Neural progenitor cell (in vitro differentiated cells): ENCODE measurements at regions not wholly inside any gene's neighbourhood (a gene's known extent, or its start where the extent isn't known, plus 50 kb on each side); places are given as distances from the start of the nearest gene placed in this dataset.

ENCODE experiments used
- DNase-seq: peaks from one replicate; pipeline ENCODE4 v3.0.0-alpha.2; 2016; ENCODE audit warnings: low spot score
- H2AFZ ChIP-seq: fragments of 200-600 bp; sonication (generic); replicated peaks from 2 replicates; pipeline ENCODE4 v1.6.1; 2016; ENCODE audit warnings: antibody characterized with exemption
- H3F3A ChIP-seq: fragments of 200-600 bp; sonication (generic); 2 replicates; pipeline ENCODE4 v1.6.1; 2016; ENCODE audit warnings: antibody characterized with exemption, low read depth
- H3K27ac ChIP-seq: fragments of 200-600 bp; sonication (generic); 2 replicates; pipeline ENCODE4 v1.5.1; 2016; ENCODE audit warnings: mild to moderate bottlenecking
- H3K27me3 ChIP-seq: fragments of 200-600 bp; sonication (generic); 2 replicates; pipeline ENCODE4 v1.6.1; 2016; ENCODE audit warnings: mild to moderate bottlenecking, moderate library complexity
- H3K36me3 ChIP-seq: fragments of 200-600 bp; sonication (generic); 2 replicates; pipeline ENCODE4 v1.5.1; 2016
- H3K4me1 ChIP-seq: fragments of 200-600 bp; sonication (generic); 2 replicates; pipeline ENCODE4 v1.6.1; 2016; ENCODE audit warnings: mixed run types
- H3K4me2 ChIP-seq: fragments of 200-600 bp; sonication (generic); 2 replicates; pipeline ENCODE4 v1.6.1; 2016
- H3K4me3 ChIP-seq: fragments of 200-600 bp; sonication (generic); 2 replicates; pipeline ENCODE4 v1.5.1; 2016
- H3K79me2 ChIP-seq: fragments of 200-600 bp; sonication (generic); 2 replicates; pipeline ENCODE4 v1.6.1; 2016; ENCODE audit warnings: low read depth
- H3K9ac ChIP-seq: fragments of 200-600 bp; sonication (generic); 2 replicates; pipeline ENCODE4 v1.6.1; 2016
- H3K9me3 ChIP-seq: fragments of 200-600 bp; sonication (generic); 2 replicates; pipeline ENCODE4 v1.5.1; 2016; ENCODE audit warnings: low read depth
- H4K20me1 ChIP-seq: fragments of 200-600 bp; sonication (generic); 2 replicates; pipeline ENCODE4 v1.6.1; 2016; ENCODE audit warnings: low read depth
- H3K27ac Mint-ChIP-seq: 3 replicates; pipeline ENCODE4 v1.8.0; 2021; ENCODE audit warnings: mixed read lengths
- H3K27me3 Mint-ChIP-seq: 2 replicates; pipeline ENCODE4 v1.8.0; 2022; ENCODE audit warnings: low read depth, mild to moderate bottlenecking, inconsistent platforms, moderate library complexity, mixed read lengths; ENCODE audit not compliant: insufficient read depth
- H3K36me3 Mint-ChIP-seq: 3 replicates; pipeline ENCODE4 v1.8.0; 2021; ENCODE audit warnings: mixed read lengths
- H3K4me1 Mint-ChIP-seq: 3 replicates; pipeline ENCODE4 v1.8.0; 2021; ENCODE audit warnings: mixed read lengths
- H3K4me3 Mint-ChIP-seq: 3 replicates; pipeline ENCODE4 v1.8.0; 2021; ENCODE audit warnings: mild to moderate bottlenecking, moderate library complexity, mixed read lengths
- H3K9me3 Mint-ChIP-seq: 3 replicates; pipeline ENCODE4 v1.8.0; 2020; ENCODE audit warnings: mixed read lengths
- EZH2 ChIP-seq: fragments of 200-600 bp; sonication (generic); IDR thresholded peaks from 2 replicates; pipeline ENCODE4 v1.6.1; 2017; ENCODE audit warnings: antibody characterized with exemption, mild to moderate bottlenecking, moderate library complexity
- EZH2phosphoT487 ChIP-seq: fragments of 200-600 bp; sonication (generic); IDR thresholded peaks from 2 replicates; pipeline ENCODE4 v1.6.1; 2017; ENCODE audit warnings: antibody characterized with exemption
- TF ChIP-seq, protein P1 (sequence below): fragments of 200-600 bp; sonication (generic); IDR thresholded peaks from 2 replicates; pipeline ENCODE4 v1.5.1; 2017; ENCODE audit warnings: antibody characterized with exemption, mild to moderate bottlenecking

DNA sequence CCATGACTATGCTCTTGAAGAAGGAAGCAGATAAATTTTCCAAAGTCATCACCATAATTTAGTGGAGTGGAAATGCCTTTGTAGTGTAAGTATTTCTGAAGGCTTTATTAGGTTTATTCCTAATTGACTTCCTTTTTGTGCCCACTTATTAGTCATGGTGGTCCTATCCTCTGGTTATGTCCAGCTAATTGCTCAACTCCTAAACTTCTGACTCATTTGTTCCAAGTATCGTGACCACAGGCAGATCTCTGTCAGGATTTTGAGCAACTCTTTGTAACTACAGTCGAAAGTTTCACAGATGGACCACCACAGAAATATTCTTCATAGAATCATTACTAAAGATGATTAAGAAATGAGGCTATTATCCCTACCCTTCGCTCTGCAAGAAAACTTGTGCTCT, 315.6 kb upstream of the PTCHD4 start:
- no peak for DNase-seq
- H3K4me1 Mint-ChIP-seq, result no peaks in the 10 kb centered on the region

DNA sequence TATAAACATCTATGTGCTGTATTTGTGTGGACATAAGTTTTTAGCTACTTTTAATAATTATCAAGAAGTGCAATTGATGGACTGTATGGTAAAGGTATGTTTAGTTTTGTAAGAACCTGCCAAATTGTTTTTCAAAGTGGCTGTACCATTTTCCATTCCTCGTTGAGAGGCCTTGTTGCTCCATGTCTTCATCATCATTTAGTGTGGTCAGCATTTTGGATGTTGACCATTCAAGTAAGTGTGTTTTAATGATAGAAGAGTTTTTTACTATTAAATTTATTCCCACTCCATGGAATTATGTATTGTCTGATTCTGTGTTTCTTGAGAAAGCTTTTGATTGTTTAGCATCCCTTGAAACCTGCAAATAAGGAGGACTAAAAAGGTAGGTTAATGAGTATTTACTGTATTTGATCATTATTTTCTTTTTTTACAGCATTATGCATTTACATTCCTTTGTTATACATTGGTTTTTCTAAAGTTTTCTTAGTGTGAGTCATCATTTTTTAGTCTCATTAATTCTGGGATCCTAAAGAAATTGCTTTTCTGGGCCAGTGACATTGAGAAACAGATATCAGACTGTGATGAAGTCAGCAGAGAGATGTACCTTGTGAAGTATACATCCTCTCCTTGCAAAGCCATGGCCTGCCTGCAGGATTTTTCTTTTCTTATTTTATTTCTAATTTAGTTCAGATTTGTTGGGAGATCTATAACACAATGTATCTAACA, 312.8 kb upstream of the PTCHD4 start:
- Histone ChIP-seq H4K20me1 (no peaks in the 10 kb centered on the region), H2AFZ (no peak overlapping the region), H3K4me2 (no peak overlapping the region), H3K36me3 (no peaks in the 10 kb centered on the region), H3K9ac (no peak overlapping the region), H3K79me2 (no peaks in the 10 kb centered on the region), H3K27ac (no peak overlapping the region), H3K4me3 (no peak overlapping the region), H3F3A (no peaks in the 10 kb centered on the region), H3K4me1 (no peaks in the 10 kb centered on the region), H3K27me3 (no peaks in the 10 kb centered on the region), H3K9me3 (no peaks in the 10 kb centered on the region)
- Mint-ChIP-seq H3K4me3 (no peak overlapping the region), H3K36me3 (no peaks in the 10 kb centered on the region), H3K27ac (no peak overlapping the region), H3K4me1 (peaks cover 3% of the 10 kb centered on the region), H3K27me3 (no peaks in the 10 kb centered on the region), H3K9me3 (peaks cover 7% of the 10 kb centered on the region)
- TF ChIP-seq, protein P1, sequence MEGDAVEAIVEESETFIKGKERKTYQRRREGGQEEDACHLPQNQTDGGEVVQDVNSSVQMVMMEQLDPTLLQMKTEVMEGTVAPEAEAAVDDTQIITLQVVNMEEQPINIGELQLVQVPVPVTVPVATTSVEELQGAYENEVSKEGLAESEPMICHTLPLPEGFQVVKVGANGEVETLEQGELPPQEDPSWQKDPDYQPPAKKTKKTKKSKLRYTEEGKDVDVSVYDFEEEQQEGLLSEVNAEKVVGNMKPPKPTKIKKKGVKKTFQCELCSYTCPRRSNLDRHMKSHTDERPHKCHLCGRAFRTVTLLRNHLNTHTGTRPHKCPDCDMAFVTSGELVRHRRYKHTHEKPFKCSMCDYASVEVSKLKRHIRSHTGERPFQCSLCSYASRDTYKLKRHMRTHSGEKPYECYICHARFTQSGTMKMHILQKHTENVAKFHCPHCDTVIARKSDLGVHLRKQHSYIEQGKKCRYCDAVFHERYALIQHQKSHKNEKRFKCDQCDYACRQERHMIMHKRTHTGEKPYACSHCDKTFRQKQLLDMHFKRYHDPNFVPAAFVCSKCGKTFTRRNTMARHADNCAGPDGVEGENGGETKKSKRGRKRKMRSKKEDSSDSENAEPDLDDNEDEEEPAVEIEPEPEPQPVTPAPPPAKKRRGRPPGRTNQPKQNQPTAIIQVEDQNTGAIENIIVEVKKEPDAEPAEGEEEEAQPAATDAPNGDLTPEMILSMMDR, result no peak
- no peak for TF ChIP-seq EZH2phosphoT487
- TF ChIP-seq EZH2, result no peak
- no peak for DNase-seq

More for the DNA sequence above, 315.6 kb upstream of the PTCHD4 start:
- Histone ChIP-seq H3K4me2 (no peak overlapping the region), H3K79me2 (no peaks in the 10 kb centered on the region), H3F3A (no peaks in the 10 kb centered on the region), H3K9ac (no peak overlapping the region), H3K4me3 (no peak overlapping the region), H4K20me1 (no peaks in the 10 kb centered on the region), H3K9me3 (no peaks in the 10 kb centered on the region), H3K27me3 (no peaks in the 10 kb centered on the region), H3K27ac (no peak overlapping the region), H2AFZ (no peak overlapping the region), H3K36me3 (no peaks in the 10 kb centered on the region), H3K4me1 (no peaks in the 10 kb centered on the region)
- Mint-ChIP-seq H3K9me3 (peaks cover 7% of the 10 kb centered on the region), H3K27ac (no peak overlapping the region), H3K27me3 (no peaks in the 10 kb centered on the region), H3K36me3 (no peaks in the 10 kb centered on the region), H3K4me3 (no peak overlapping the region)
- no peak for TF ChIP-seq EZH2phosphoT487

DNA sequence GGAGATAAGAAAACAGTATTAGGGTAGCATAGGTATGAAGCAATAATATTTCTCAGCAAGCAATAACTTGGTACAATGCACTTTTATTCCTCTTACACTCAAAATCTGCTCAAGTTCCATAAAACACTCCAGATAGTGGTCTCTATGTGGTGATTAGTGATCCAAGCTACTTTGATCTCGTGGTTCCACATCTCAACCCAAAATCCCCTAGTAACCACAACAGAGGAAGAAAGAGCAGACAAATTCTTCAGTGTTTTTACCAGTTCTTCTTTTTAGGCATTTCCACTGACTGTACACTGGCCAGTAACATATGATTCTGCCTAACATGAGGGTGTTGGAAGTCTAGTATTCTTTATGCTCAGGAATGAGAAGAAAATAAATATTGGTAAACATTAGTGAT, 309.0 kb upstream of the PTCHD4 start:
- Histone ChIP-seq H3K9ac (no peak overlapping the region), H2AFZ (no peak overlapping the region)
- peaks cover 7% of the 10 kb centered on the region for H3K9me3 Mint-ChIP-seq

DNA sequence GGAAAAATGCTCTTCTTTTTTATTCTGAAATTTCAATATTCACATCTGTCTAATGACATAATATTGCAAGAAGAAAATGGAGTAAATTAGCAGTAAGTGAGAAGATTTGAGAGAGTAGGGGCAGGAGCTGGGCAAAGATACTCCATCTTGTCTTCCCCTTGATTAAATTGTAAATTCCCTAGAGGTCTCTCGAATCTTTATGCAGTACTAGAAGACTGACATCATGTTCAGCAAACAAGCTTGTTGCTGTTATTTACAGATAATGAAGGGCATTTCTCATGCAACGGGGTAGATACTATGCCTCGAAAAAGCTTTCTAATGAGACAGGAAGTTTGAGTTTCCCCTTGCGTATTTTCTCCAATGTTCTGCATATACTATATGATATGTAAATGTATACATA, 306.9 kb upstream of the PTCHD4 start:
- H3K9me3 ChIP-seq, result no peaks in the 10 kb centered on the region
- Mint-ChIP-seq H3K4me1 (peaks cover 3% of the 10 kb centered on the region), H3K27me3 (no peaks in the 10 kb centered on the region), H3K9me3 (peaks cover 7% of the 10 kb centered on the region), H3K27ac (no peak overlapping the region), H3K4me3 (no peak overlapping the region), H3K36me3 (no peaks in the 10 kb centered on the region)
- no peak overlapping the region for H3K4me2 ChIP-seq
- no peaks in the 10 kb centered on the region for H3F3A ChIP-seq
- H2AFZ ChIP-seq, result no peak overlapping the region
- no peaks in the 10 kb centered on the region for H3K4me1 ChIP-seq
- no peak for TF ChIP-seq EZH2phosphoT487
- TF ChIP-seq EZH2, result no peak
- TF ChIP-seq, protein P1, result no peak
- no peak overlapping the region for H3K4me3 ChIP-seq
- H3K27ac ChIP-seq, result no peak overlapping the region
- no peaks in the 10 kb centered on the region for H3K79me2 ChIP-seq
- no peaks in the 10 kb centered on the region for H3K36me3 ChIP-seq
- no peak for DNase-seq
- no peaks in the 10 kb centered on the region for H4K20me1 ChIP-seq
- no peaks in the 10 kb centered on the region for H3K27me3 ChIP-seq
- no peak overlapping the region for H3K9ac ChIP-seq

More for the DNA sequence above, 309.0 kb upstream of the PTCHD4 start:
- H3K36me3 Mint-ChIP-seq, result no peaks in the 10 kb centered on the region
- TF ChIP-seq, protein P1, result no peak
- TF ChIP-seq EZH2phosphoT487 (no peak), EZH2 (no peak)
- Histone ChIP-seq H4K20me1 (no peaks in the 10 kb centered on the region), H3K27me3 (no peaks in the 10 kb centered on the region), H3K27ac (no peak overlapping the region), H3K9me3 (no peaks in the 10 kb centered on the region), H3K4me3 (no peak overlapping the region), H3K4me2 (no peak overlapping the region), H3K79me2 (no peaks in the 10 kb centered on the region), H3K4me1 (no peaks in the 10 kb centered on the region), H3F3A (no peaks in the 10 kb centered on the region), H3K36me3 (no peaks in the 10 kb centered on the region)
- H3K27me3 Mint-ChIP-seq, result no peaks in the 10 kb centered on the region
- H3K4me3 Mint-ChIP-seq, result no peak overlapping the region
- no peak overlapping the region for H3K27ac Mint-ChIP-seq
- peaks cover 3% of the 10 kb centered on the region for H3K4me1 Mint-ChIP-seq
- DNase-seq, result no peak
